ENCODE measurements at regions not wholly inside any gene's neighbourhood (a gene's known extent, or its start where the extent isn't known, plus 50 kb on each side); places are given as distances from the start of the nearest gene placed in this dataset.
"Not testable (repeated sequence)": the region's sequence is repeated elsewhere in the genome, so short reads cannot be mapped to it uniquely, and the experiment has no call there.

GRCh38 chr3:43843386-43843785 is 152.6 kb downstream of the ABHD5 start:
- CTCF ChIA-PET = interaction anchor here (1.1 to 1.8 kb wide), 2 partner anchors 13 kb away, joined by 3 to 4 read pairs; no protein-coding TSS in a partner anchor
- H3K36me3 Mint-ChIP-seq = peaks cover 0 to 8% (median 0%) of the 10 kb centered on the region in 3 donors
- no peak overlapping the region for H3K4me3 Mint-ChIP-seq
- Histone ChIP-seq H3K9me3 (ENCODE audit: low read length) (no peaks in the 10 kb centered on the region), H3K36me3 (ENCODE audit: insufficient read depth, low read length) (no peaks in the 10 kb centered on the region), H3K4me3 (ENCODE audit: low read length) (no peak overlapping the region), H3K4me1 (ENCODE audit: insufficient read depth, low read length) (no peaks in the 10 kb centered on the region), H3K27me3 (ENCODE audit: insufficient read depth, low read length, poor library complexity, severe bottlenecking) (no peaks in the 10 kb centered on the region), H3K27ac (ENCODE audit: low read depth, low read length) (no peak overlapping the region)
- no peaks in the 10 kb centered on the region for H3K4me1 Mint-ChIP-seq
- H3K9me3 Mint-ChIP-seq = peaks cover 21 to 42% (median 32%) of the 10 kb centered on the region in 5 donors
- POLR2A ChIA-PET = no interaction called here
- H3K27me3 Mint-ChIP-seq = peaks cover 6 to 51% of the 10 kb centered on the region in 2 donors
- no peak for DNase-seq
- H3K27ac Mint-ChIP-seq = no peak overlapping the region

- Mint-ChIP-seq H3K4me1 (no peaks in the 10 kb centered on the region), H3K36me3 (peaks cover 0 to 4% (median 0%) of the 10 kb centered on the region in 3 donors), H3K9me3 (peaks cover 18 to 45% (median 31%) of the 10 kb centered on the region in 5 donors), H3K27ac (no peak overlapping the region), H3K27me3 (peaks cover 7 to 51% of the 10 kb centered on the region in 2 donors), H3K4me3 (no peak overlapping the region)
- DNase-seq = no peak
- POLR2A ChIA-PET = no interaction called here
- H3K9me3 ChIP-seq (ENCODE audit: low read length) = no peaks in the 10 kb centered on the region
- H3K27me3 ChIP-seq (ENCODE audit: insufficient read depth, low read length, poor library complexity, severe bottlenecking) = no peaks in the 10 kb centered on the region
- CTCF ChIA-PET = interaction anchor here (1.8 kb wide), 1 partner anchor 11 kb away, joined by 4 read pairs; no protein-coding TSS in a partner anchor
- H3K27ac ChIP-seq (ENCODE audit: low read depth, low read length) = no peak overlapping the region
- no peak overlapping the region for H3K4me3 ChIP-seq (ENCODE audit: low read length)
- H3K4me1 ChIP-seq (ENCODE audit: insufficient read depth, low read length) = no peaks in the 10 kb centered on the region
- H3K36me3 ChIP-seq (ENCODE audit: insufficient read depth, low read length) = no peaks in the 10 kb centered on the region
Measured at GRCh38 chr3:43844757-43845156, 154.0 kb downstream of the ABHD5 start.

- H3K27ac ChIP-seq (ENCODE audit: low read depth, low read length); H3K9me3 ChIP-seq (ENCODE audit: low read length); H3K27me3 ChIP-seq (ENCODE audit: insufficient read depth, low read length, poor library complexity, severe bottlenecking); H3K36me3 Mint-ChIP-seq; H3K36me3 ChIP-seq (ENCODE audit: insufficient read depth, low read length); H3K4me1 ChIP-seq (ENCODE audit: insufficient read depth, low read length); DNase-seq; H3K27ac Mint-ChIP-seq; H3K4me1 Mint-ChIP-seq; POLR2A ChIA-PET; H3K4me3 ChIP-seq (ENCODE audit: low read length); CTCF ChIA-PET; H3K4me3 Mint-ChIP-seq: not testable (repeated sequence)
- Mint-ChIP-seq H3K27me3 (peaks cover 7 to 46% of the 10 kb centered on the region in 2 donors), H3K9me3 (peaks cover 21 to 47% (median 32%) of the 10 kb centered on the region in 5 donors)
Measured at GRCh38 chr3:43845553-43845952, 154.8 kb downstream of the ABHD5 start.

- ChIA-PET CTCF (no interaction called here), POLR2A (no interaction called here)
- no peak overlapping the region for H3K4me3 Mint-ChIP-seq
- H3K36me3 Mint-ChIP-seq = no peaks in the 10 kb centered on the region
- peaks cover 14 to 26% (median 20%) of the 10 kb centered on the region in 5 donors for H3K9me3 Mint-ChIP-seq
- DNase-seq = no peak
- peaks cover 8 to 42% of the 10 kb centered on the region in 2 donors for H3K27me3 Mint-ChIP-seq
- H3K4me1 ChIP-seq (ENCODE audit: insufficient read depth, low read length) = no peaks in the 10 kb centered on the region
- H3K27me3 ChIP-seq (ENCODE audit: insufficient read depth, low read length, poor library complexity, severe bottlenecking) = no peaks in the 10 kb centered on the region
- H3K9me3 ChIP-seq (ENCODE audit: low read length) = no peaks in the 10 kb centered on the region
- H3K4me3 ChIP-seq (ENCODE audit: low read length) = no peak overlapping the region
- H3K4me1 Mint-ChIP-seq = no peaks in the 10 kb centered on the region
- no peaks in the 10 kb centered on the region for H3K36me3 ChIP-seq (ENCODE audit: insufficient read depth, low read length)
- no peak overlapping the region for H3K27ac Mint-ChIP-seq
- H3K27ac ChIP-seq (ENCODE audit: low read depth, low read length) = no peak overlapping the region
Measured at GRCh38 chr3:43852066-43852465, 161.3 kb downstream of the ABHD5 start.

GRCh38 chr3:43854283-43854682 is 163.5 kb downstream of the ABHD5 start:
- no peak overlapping the region for H3K27ac Mint-ChIP-seq
- Histone ChIP-seq H3K4me3 (ENCODE audit: low read length) (no peak overlapping the region), H3K36me3 (ENCODE audit: insufficient read depth, low read length) (no peaks in the 10 kb centered on the region), H3K27me3 (ENCODE audit: insufficient read depth, low read length, poor library complexity, severe bottlenecking) (no peaks in the 10 kb centered on the region), H3K4me1 (ENCODE audit: insufficient read depth, low read length) (no peaks in the 10 kb centered on the region), H3K27ac (ENCODE audit: low read depth, low read length) (no peak overlapping the region), H3K9me3 (ENCODE audit: low read length) (no peaks in the 10 kb centered on the region)
- ChIA-PET CTCF (no interaction called here), POLR2A (no interaction called here)
- H3K4me3 Mint-ChIP-seq = no peak overlapping the region
- DNase-seq = no peak
- peaks cover under 1 to 12% (median 5%) of the 10 kb centered on the region in 5 donors for H3K9me3 Mint-ChIP-seq
- no peaks in the 10 kb centered on the region for H3K4me1 Mint-ChIP-seq
- no peaks in the 10 kb centered on the region for H3K36me3 Mint-ChIP-seq
- peaks cover 9 to 64% of the 10 kb centered on the region in 2 donors for H3K27me3 Mint-ChIP-seq

- Histone ChIP-seq H3K4me1 (ENCODE audit: insufficient read depth, low read length) (no peaks in the 10 kb centered on the region), H3K4me3 (ENCODE audit: low read length) (no peak overlapping the region), H3K9me3 (ENCODE audit: low read length) (no peaks in the 10 kb centered on the region), H3K27me3 (ENCODE audit: insufficient read depth, low read length, poor library complexity, severe bottlenecking) (no peaks in the 10 kb centered on the region), H3K36me3 (ENCODE audit: insufficient read depth, low read length) (no peaks in the 10 kb centered on the region), H3K27ac (ENCODE audit: low read depth, low read length) (no peak overlapping the region)
- Mint-ChIP-seq H3K4me1 (no peaks in the 10 kb centered on the region), H3K4me3 (no peak overlapping the region), H3K9me3 (peaks cover 0 to 9% (median 5%) of the 10 kb centered on the region in 5 donors), H3K27me3 (peaks cover 10 to 69% of the 10 kb centered on the region in 2 donors), H3K27ac (no peak overlapping the region), H3K36me3 (no peaks in the 10 kb centered on the region)
- DNase-seq = no peak
- ChIA-PET POLR2A (no interaction called here), CTCF (no interaction called here)
Measured at GRCh38 chr3:43854916-43855315, 164.2 kb downstream of the ABHD5 start.

GRCh38 chr3:43855674-43856299 is 165.0 kb downstream of the ABHD5 start:
- no peaks in the 10 kb centered on the region for H3K9me3 ChIP-seq (ENCODE audit: low read length)
- CTCF ChIA-PET = interaction anchor here (0.9 to 1.1 kb wide), 3 partner anchors 11 to 87 kb away, joined by 3 to 5 read pairs (median 4); no protein-coding TSS in a partner anchor

GRCh38 chr3:43856351-43856750 is 165.6 kb downstream of the ABHD5 start:
- H3K27ac ChIP-seq (ENCODE audit: low read depth, low read length) = no peak overlapping the region
- no peaks in the 10 kb centered on the region for H3K4me1 Mint-ChIP-seq
- H3K4me3 ChIP-seq (ENCODE audit: low read length) = no peak overlapping the region
- H3K9me3 Mint-ChIP-seq = peaks cover 0 to 7% (median 0%) of the 10 kb centered on the region in 5 donors
- no peaks in the 10 kb centered on the region for H3K36me3 ChIP-seq (ENCODE audit: insufficient read depth, low read length)
- no peak for DNase-seq
- peak overlapping the region in 1 of 8 donors; percentile 27 for H3K27ac Mint-ChIP-seq
- H3K4me1 ChIP-seq (ENCODE audit: insufficient read depth, low read length) = no peaks in the 10 kb centered on the region
- no peaks in the 10 kb centered on the region for H3K27me3 ChIP-seq (ENCODE audit: insufficient read depth, low read length, poor library complexity, severe bottlenecking)
- CTCF ChIA-PET = interaction anchor here (0.9 to 1.1 kb wide), 3 partner anchors 12 to 88 kb away, joined by 3 to 5 read pairs (median 4); no protein-coding TSS in a partner anchor
- H3K27me3 Mint-ChIP-seq = peaks cover 15 to 78% of the 10 kb centered on the region in 2 donors
- H3K9me3 ChIP-seq (ENCODE audit: low read length) = no peaks in the 10 kb centered on the region
- H3K4me3 Mint-ChIP-seq = no peak overlapping the region
- POLR2A ChIA-PET = no interaction called here
- no peaks in the 10 kb centered on the region for H3K36me3 Mint-ChIP-seq

More at GRCh38 chr3:43855674-43856299, 165.0 kb downstream of the ABHD5 start:
- H3K27me3 Mint-ChIP-seq = peaks cover 14 to 72% of the 10 kb centered on the region in 2 donors
- no peaks in the 10 kb centered on the region for H3K36me3 ChIP-seq (ENCODE audit: insufficient read depth, low read length)
- POLR2A ChIA-PET = no interaction called here
- no peaks in the 10 kb centered on the region for H3K4me1 ChIP-seq (ENCODE audit: insufficient read depth, low read length)
- H3K9me3 Mint-ChIP-seq = peaks cover 0 to 7% (median under 1%) of the 10 kb centered on the region in 5 donors
- H3K27ac ChIP-seq (ENCODE audit: low read depth, low read length) = no peak overlapping the region
- no peaks in the 10 kb centered on the region for H3K36me3 Mint-ChIP-seq
- H3K4me3 ChIP-seq (ENCODE audit: low read length) = no peak overlapping the region
- DNase-seq = no peak
- no peak overlapping the region for H3K4me3 Mint-ChIP-seq
- no peaks in the 10 kb centered on the region for H3K4me1 Mint-ChIP-seq
- H3K27ac Mint-ChIP-seq = no peak overlapping the region
- H3K27me3 ChIP-seq (ENCODE audit: insufficient read depth, low read length, poor library complexity, severe bottlenecking) = no peaks in the 10 kb centered on the region
